Frontal cortex (tissue), 3 donors: ENCODE measurements at regions not wholly inside any gene's neighbourhood (a gene's known extent, or its start where the extent isn't known, plus 50 kb on each side); places are given as distances from the start of the nearest gene placed in this dataset.

Experiments used
- DNase-seq, 2 donors: peaks; one replicate each; pipeline ENCODE4 v3.0.0; 2012; ENCODE audit warnings: low spot score in 2 of 2
- FAIRE-seq: peaks from 2 replicates; lab custom pipeline; 2012; peaks lifted over from hg19 to GRCh38; lab: Jason Lieb, UNC
- donor health status: control.
- donor health status: control.
- donor health status: control.

GRCh38 chr14:101364503-101365328 lies 196.6 kb upstream of the DIO3 start:
- no peak for DNase-seq
- no peak for FAIRE-seq

DNA sequence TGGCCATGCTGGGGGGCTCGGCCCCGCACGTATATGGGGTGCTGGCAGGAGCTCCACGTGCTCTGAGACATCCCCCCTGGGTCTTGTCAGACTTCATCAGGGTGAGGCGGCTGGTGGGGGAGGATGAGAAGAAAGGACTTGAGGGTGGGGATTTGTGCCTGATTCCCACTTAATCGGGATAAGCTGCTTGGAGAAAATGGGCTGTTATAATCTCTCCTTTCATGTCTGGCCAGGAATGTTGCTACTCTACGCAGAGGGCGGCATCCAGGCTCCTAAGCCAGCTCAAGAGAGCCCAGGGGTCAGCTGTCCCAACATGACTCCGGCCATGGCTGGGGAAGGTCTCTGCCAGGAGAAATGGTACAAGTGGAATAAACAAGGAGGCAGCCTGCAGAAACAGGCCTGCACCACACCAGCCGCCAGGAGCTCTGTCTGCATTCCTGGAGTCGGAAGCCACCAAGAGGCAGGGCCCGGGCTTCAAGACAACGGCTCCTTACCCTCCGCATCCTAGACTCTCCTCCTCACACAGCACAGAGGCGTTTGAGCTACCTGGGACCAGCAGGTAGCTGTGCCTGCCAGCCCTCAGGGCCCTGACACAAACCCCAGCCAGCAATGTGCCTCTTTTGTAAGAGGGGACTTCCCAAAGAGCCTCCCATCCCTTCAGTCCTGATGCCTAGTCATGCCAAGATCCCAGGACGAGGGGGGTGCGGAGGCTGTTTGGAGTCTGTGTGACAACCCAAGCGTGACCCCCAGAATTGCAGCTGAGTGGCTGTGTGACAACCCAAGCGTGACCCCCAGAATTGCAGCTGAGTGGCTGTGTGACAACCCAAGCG lies 195.8 kb upstream of the DIO3 start:
- DNase-seq: no peak

GRCh38 chr14:101367421-101368261 lies 193.7 kb upstream of the DIO3 start:
- DNase-seq (no peak), FAIRE-seq (no peak)

More for the DNA sequence above, 195.8 kb upstream of the DIO3 start:
- no peak for FAIRE-seq

DNA sequence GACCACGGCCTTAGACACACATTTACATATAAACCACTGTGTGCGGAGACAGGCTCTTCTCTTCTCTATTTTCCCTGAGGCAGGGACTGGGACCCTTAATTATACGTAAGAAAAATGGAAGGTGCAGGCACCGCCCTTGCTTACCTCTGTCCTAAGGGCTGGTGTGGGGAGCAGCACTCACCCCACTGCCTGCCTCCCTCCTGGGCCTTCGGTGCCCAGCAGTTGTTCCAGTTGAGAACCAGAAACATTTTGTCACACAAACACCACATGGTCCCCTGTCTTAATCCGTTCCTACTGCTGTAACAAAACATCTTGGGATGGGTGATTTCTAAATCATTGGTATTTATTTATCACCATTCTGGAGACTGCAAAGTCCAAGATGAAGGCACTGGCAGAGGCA lies 192.7 kb upstream of the DIO3 start:
- no peak for FAIRE-seq
- no peak for DNase-seq

- FAIRE-seq: no peak
These were observed 191.9 kb upstream of the DIO3 start for GRCh38 chr14:101369194-101369915.

DNA sequence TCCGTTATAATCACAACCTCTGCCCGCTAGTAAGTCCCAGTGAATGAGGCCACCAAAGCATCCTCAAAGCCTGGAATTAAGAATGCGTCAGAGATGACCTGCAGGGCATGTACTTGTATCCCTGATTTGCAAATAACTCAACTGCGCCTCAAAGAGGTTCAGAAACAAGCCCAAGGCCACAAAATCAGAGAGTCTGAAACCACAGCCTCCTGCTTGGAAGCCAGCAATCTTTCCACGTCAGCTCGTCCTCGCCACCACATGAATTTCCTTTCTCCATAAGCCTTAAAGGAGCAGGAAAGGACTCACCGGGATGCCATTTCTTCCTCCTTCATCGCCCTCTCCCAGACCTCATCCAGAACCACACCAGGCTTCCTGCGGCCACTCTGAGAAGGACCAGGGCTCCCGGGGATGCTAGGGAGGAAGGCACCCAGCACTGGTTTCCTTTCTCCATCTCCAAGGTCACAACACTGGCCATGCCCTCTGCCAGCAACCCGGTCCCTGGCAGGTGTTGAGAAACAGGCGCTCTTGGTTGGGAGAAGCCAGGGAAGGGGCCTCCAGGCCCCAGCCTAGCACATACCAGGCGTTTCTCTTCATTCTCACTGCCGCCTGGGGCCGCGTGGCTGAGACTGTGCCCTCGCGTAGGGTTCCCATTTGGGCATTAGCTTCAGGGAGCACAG lies 191.2 kb upstream of the DIO3 start:
- FAIRE-seq: no peak

More at GRCh38 chr14:101369194-101369915, 191.9 kb upstream of the DIO3 start:
- DNase-seq: no peak

GRCh38 chr14:101370593-101371569 lies 190.4 kb upstream of the DIO3 start:
- no peak for DNase-seq
- no peak for FAIRE-seq

More for the DNA sequence above, 191.2 kb upstream of the DIO3 start:
- no peak for DNase-seq

DNA sequence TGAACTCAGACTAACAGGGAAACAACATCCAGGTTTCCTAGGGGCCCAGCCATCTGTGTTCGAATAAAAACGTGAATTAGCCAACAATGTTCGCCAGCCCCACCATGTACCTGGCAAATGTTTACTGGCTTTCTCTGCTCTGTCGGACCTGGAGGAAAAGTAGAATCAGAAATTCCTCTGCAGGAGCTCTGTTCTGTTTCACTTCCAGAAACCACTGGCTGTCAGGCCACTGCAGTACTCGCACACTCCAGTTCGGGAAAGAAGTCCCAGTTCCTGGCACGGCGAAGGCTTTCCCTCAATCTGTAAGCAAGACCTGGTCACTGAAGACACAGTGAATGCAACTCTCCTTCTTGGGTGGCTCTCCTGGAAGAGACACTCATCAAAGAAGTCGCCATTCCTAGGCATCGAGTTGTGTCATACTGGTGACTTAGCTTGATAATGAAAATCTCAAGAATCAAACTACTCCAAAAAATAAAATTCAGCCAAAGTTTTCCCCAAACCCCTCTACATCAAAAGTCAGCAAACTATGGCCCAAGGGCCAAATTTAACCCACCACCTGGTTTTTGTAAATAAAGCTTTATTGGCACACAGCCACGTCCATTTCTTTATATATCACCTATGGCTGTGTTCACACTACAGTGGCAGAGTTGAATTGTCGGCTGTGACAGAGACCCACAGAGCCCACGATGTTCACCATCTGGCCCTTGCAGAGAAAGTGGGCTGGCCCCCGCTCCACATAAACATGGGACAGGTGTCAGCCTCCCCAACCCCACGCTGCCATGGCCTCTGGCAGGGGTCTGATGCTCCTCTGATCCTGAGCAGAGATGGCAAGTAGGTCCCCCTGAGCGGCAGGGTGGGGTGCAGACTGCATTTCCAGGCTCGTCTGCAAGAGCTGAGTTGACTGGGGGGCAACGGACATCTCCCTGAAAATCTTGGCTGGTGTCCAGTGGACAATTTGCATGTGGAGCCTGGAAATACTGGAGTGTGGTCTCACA lies 189.2 kb upstream of the DIO3 start:
- DNase-seq (no peak), FAIRE-seq (no peak)

DNA sequence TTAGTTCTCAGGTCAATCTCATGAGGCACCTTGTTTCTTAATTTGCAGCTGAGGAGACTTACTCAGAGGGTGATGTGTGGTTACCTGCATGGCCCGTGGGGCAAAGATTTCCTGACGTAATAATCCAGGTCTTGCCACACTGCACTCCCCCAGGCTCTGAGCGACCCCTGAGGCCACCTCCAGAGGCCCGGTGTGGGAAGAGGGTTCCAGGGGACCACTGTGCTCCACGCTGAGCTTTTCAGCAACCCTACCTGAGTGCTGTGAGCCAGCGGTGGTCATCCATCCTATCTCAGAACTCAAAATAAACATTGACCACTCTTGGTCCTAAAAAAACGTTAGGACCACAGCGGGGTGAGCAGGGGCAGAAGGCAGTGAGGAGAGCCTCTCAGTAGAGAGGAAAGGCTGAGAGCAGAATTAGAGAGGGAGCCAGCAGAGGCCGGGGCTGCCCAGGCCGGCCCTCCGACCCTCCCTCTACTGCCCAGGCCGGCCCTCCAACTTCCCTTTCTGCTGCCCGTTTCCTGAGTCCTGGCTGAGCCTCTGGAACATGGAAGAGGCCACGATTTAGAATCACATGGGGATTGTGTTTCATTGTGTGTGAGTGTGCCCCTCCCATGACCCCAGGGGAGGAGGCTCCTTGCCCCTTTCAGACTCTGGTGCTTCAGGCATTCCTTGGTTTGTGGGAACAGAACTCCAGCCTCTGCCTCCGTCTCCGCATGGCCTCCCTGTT lies 188.2 kb upstream of the DIO3 start:
- no peak for FAIRE-seq
- DNase-seq: no peak

GRCh38 chr14:101373690-101374295 lies 187.5 kb upstream of the DIO3 start:
- FAIRE-seq (no peak), DNase-seq (no peak)

- FAIRE-seq: no peak
- no peak for DNase-seq
These were observed 186.6 kb upstream of the DIO3 start for GRCh38 chr14:101374373-101375338.

DNA sequence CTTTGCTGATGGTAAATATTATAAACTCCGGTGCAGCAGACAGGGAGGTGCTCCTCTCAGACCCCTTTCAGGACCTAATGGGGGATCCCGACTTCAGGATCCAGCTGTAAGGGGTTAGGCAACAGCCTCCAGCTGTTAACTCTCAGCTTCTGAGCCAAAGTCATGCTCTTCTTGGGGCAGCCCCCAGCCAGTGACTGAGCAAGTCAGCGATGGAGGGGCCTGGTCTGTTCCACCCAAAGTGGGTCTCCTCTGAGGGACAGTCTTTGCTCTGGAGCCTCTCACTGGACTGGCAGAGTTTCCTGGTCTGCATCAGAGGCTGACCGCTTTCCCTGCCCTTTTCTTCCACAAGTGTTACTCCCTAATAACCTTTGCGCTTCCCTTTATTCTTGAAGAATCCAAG lies 184.2 kb upstream of the DIO3 start:
- DNase-seq (no peak), FAIRE-seq (no peak)

- no peak for FAIRE-seq
- no peak for DNase-seq
These were observed 181.5 kb upstream of the DIO3 start for GRCh38 chr14:101379842-101380241.

DNA sequence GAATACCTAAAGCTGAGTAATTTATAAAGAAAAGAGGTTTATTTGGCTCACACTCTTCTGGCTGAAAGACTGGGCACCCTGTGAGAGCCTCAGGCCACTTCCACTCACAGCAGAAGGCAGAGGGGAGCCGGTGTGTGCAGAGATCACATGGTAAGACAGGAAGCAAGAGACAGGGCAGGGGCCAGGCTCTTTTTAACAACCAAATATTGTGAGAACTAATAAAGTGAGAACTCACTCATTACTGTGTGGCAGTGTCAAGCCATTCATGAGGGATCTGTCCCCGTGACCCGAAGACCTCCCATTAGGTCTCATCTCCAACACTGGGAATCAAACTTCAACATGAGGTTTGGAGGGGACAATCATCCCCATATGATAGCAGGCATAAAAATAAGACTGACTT lies 180.8 kb upstream of the DIO3 start:
- DNase-seq: no peak
- FAIRE-seq: no peak
